ENCODE measurements at regions not wholly inside any gene's neighbourhood (a gene's known extent, or its start where the extent isn't known, plus 50 kb on each side); places are given as distances from the start of the nearest gene placed in this dataset.

DNA sequence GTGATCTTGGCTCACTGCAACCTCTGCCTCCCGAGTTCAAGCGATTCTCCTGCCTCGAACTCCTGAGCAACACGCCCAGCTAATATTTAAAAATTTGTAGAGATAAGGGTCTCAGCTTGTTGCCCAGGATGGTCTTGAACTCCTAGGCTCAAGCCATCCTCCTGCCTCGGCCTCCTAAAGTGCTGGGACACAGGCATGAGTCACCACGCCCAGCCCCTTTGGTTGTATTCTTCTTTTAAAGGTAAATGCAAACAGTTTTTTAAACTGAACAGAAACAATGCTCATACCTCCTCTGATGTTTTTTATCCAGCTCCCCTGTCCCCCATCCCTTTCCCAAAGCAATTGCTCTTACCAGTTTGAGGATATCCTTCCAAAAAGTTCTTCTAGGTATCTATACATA, 79.5 kb upstream of the DUSP5 start:
- H3K79me2 ChIP-seq, result no peaks in the 10 kb centered on the region
- no peak overlapping the region for H3K4me2 ChIP-seq (ENCODE audit: low read length)
- no peaks in the 10 kb centered on the region for H3K4me1 ChIP-seq
- no peak overlapping the region for H3K4me3 ChIP-seq (ENCODE audit: low read depth, low read length)
- TF ChIP-seq, protein P1, sequence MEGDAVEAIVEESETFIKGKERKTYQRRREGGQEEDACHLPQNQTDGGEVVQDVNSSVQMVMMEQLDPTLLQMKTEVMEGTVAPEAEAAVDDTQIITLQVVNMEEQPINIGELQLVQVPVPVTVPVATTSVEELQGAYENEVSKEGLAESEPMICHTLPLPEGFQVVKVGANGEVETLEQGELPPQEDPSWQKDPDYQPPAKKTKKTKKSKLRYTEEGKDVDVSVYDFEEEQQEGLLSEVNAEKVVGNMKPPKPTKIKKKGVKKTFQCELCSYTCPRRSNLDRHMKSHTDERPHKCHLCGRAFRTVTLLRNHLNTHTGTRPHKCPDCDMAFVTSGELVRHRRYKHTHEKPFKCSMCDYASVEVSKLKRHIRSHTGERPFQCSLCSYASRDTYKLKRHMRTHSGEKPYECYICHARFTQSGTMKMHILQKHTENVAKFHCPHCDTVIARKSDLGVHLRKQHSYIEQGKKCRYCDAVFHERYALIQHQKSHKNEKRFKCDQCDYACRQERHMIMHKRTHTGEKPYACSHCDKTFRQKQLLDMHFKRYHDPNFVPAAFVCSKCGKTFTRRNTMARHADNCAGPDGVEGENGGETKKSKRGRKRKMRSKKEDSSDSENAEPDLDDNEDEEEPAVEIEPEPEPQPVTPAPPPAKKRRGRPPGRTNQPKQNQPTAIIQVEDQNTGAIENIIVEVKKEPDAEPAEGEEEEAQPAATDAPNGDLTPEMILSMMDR (IDR thresholded peaks at IDR 0.05), result no peak
- no peak overlapping the region for H2AFZ ChIP-seq
- no peak overlapping the region for H3K27ac ChIP-seq
- H3K36me3 ChIP-seq (ENCODE audit: control insufficient read depth, insufficient read depth, low read length), result no peaks in the 10 kb centered on the region
- H3K9me3 ChIP-seq (ENCODE audit: control insufficient read depth, low read length), result no peaks in the 10 kb centered on the region
- no peaks in the 10 kb centered on the region for H3K27me3 ChIP-seq (ENCODE audit: control insufficient read depth, insufficient read depth, low read length)
- no peak overlapping the region for H3K9ac ChIP-seq

DNA sequence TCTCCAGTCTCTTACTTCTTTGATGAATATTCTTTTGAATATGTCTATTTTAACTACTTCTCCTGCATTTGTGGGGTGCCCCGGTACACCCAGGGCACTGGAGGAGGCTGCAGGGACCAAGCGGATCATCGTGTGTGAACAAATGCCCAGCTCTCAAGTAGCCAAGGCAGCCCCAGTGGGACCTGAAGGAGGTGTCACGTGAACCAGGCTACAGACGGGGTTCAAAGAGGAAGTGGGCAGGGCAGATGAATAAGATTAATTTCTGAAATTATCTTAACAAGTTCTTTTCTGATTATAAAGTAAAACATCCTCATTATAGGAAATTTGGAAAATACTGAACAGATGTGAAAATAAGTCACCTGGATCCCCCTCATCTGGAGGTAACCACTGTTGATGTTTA, 78.4 kb upstream of the DUSP5 start:
- Histone ChIP-seq H3K4me3 (ENCODE audit: low read depth, low read length) (no peak overlapping the region), H3K9me3 (ENCODE audit: control insufficient read depth, low read length) (no peaks in the 10 kb centered on the region), H2AFZ (no peak overlapping the region), H3K27me3 (ENCODE audit: control insufficient read depth, insufficient read depth, low read length) (no peaks in the 10 kb centered on the region), H3K36me3 (ENCODE audit: control insufficient read depth, insufficient read depth, low read length) (no peaks in the 10 kb centered on the region), H3K79me2 (no peaks in the 10 kb centered on the region), H3K4me1 (no peaks in the 10 kb centered on the region), H3K9ac (no peak overlapping the region), H3K4me2 (ENCODE audit: low read length) (no peak overlapping the region), H3K27ac (no peak overlapping the region)
- TF ChIP-seq, protein P1 (IDR thresholded peaks at IDR 0.05), result no peak

DNA sequence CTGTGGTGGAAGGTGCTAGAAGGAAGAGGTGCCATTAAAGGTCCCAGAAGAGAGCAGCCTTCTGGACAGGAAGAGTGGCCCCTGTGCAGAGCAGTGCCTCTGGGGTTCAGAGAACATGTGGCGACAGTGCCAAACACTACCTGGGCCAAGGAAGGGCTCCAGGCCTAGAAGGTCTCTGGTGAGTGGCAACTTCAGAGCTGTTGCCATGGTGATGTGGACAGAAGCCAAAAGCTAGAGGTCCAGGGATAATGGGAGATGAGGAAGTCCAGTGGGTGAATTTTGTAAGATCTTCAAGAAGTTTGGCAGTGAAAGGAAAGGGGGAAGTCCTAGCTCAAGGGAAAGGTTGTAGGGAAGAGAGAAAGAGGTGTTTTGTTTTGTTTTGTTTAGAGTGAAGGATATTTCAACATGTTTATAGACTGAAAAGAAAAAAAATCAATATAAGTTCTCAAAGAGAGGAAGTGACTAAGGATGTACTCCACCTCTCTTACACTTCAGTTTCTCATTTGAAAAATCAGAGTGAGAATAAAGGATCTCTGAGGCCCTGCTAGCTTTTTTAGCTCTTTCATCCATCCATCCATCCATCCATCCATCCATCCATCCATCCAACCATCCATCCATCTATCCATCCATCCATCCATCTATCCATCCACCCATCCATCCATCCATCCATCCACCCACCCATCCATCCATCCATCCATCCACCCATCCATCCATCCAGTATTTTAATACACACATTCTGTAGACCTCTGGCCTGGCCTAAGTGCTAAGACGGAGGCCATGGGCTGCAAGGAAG, 77.1 kb upstream of the DUSP5 start:
- Histone ChIP-seq H3K4me1 (no peaks in the 10 kb centered on the region), H3K27ac (no peak overlapping the region), H3K9ac (no peak overlapping the region), H3K9me3 (ENCODE audit: control insufficient read depth, low read length) (no peaks in the 10 kb centered on the region), H3K27me3 (ENCODE audit: control insufficient read depth, insufficient read depth, low read length) (no peaks in the 10 kb centered on the region), H3K4me3 (ENCODE audit: low read depth, low read length) (no peak overlapping the region), H3K36me3 (ENCODE audit: control insufficient read depth, insufficient read depth, low read length) (no peaks in the 10 kb centered on the region), H3K79me2 (no peaks in the 10 kb centered on the region), H2AFZ (no peak overlapping the region), H3K4me2 (ENCODE audit: low read length) (no peak overlapping the region)
- TF ChIP-seq, protein P1 (IDR thresholded peaks at IDR 0.05), result no peak

DNA sequence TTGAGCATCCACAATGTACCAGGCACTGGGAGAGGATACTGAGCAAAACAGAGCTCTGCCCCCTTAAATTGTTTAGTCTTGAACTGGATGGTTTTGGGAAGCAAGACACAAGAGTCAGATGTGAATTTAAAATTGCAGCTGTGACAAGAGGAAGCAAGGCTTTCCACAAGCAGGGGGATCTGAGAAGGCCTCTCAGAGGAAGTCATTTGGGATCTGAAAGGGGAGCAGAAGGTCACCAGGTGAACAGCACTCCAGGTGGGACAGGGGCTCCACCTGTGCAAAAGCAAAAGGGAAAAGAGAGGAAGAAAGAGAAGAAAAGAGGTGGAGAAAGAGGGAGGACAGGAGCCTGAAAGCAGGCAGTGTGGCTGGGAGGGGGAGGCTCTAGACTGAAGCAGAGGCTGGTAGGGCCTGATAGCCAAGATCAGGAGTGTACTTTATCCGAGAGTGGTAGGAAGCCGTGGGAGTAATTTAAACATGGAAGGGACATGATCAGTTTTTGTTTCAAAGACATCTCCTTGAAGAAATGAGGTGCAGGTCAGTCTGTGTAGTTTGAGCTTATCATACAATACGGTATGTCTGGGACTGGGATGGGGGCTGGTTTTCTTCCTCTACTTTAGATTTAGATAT, 76.1 kb upstream of the DUSP5 start:
- H3K27ac ChIP-seq, result no peak overlapping the region
- H3K36me3 ChIP-seq (ENCODE audit: control insufficient read depth, insufficient read depth, low read length), result no peaks in the 10 kb centered on the region
- H2AFZ ChIP-seq, result no peak overlapping the region
- no peak overlapping the region for H3K4me2 ChIP-seq (ENCODE audit: low read length)
- H3K4me3 ChIP-seq (ENCODE audit: low read depth, low read length), result no peak overlapping the region
- TF ChIP-seq, protein P1 (IDR thresholded peaks at IDR 0.05), result no peak
- no peaks in the 10 kb centered on the region for H3K27me3 ChIP-seq (ENCODE audit: control insufficient read depth, insufficient read depth, low read length)
- no peaks in the 10 kb centered on the region for H3K9me3 ChIP-seq (ENCODE audit: control insufficient read depth, low read length)
- H3K4me1 ChIP-seq, result no peaks in the 10 kb centered on the region
- no peaks in the 10 kb centered on the region for H3K79me2 ChIP-seq
- H3K9ac ChIP-seq, result no peak overlapping the region

Measured in parathyroid adenoma (tissue), 2 donors.